HFFc6 (cell line): ENCODE measurements at regions not wholly inside any gene's neighbourhood (a gene's known extent, or its start where the extent isn't known, plus 50 kb on each side); places are given as distances from the start of the nearest gene placed in this dataset.
"Not testable (repeated sequence)": the region's sequence is repeated elsewhere in the genome, so short reads cannot be mapped to it uniquely, and the experiment has no call there.

Source experiments
- DNase-seq: peaks from one replicate; pipeline ENCODE4 v3.0.0-alpha.2; 2018
- H3K27ac Mint-ChIP-seq: 2 replicates; pipeline ENCODE4 v1.8.0; 2020; ENCODE audit warnings: mild to moderate bottlenecking, mixed read lengths
- H3K27me3 Mint-ChIP-seq: 2 replicates; pipeline ENCODE4 v1.8.0; 2021; ENCODE audit warnings: mild to moderate bottlenecking, moderate library complexity, mixed read lengths; ENCODE audit not compliant: insufficient read depth
- H3K36me3 Mint-ChIP-seq: 2 replicates; pipeline ENCODE4 v1.8.0; 2021; ENCODE audit warnings: low read depth, mixed read lengths
- H3K4me1 Mint-ChIP-seq: 2 replicates; pipeline ENCODE4 v1.8.0; 2020; ENCODE audit warnings: low read depth, mixed read lengths
- H3K4me3 Mint-ChIP-seq: 2 replicates; pipeline ENCODE4 v1.8.0; 2020; ENCODE audit warnings: mild to moderate bottlenecking, moderate library complexity, mixed read lengths
- H3K9me3 Mint-ChIP-seq: 2 replicates; pipeline ENCODE4 v1.8.0; 2020; ENCODE audit warnings: mild to moderate bottlenecking, mixed read lengths
- CTCF ChIP-seq: fragments of 200-600 bp; sonication (generic); IDR thresholded peaks from 2 replicates; pipeline ENCODE4 v1.5.0; 2021; ENCODE audit warnings: antibody characterized with exemption, mild to moderate bottlenecking

GRCh38 chr6:82622461-82622860 lies 258.8 kb downstream of the TPBG start:
- no peak for TF ChIP-seq CTCF
- Mint-ChIP-seq H3K4me1 (no peaks in the 10 kb centered on the region), H3K4me3 (no peak overlapping the region), H3K27ac (no peak overlapping the region), H3K27me3 (peaks cover 16% of the 10 kb centered on the region), H3K36me3 (no peaks in the 10 kb centered on the region), H3K9me3 (no peaks in the 10 kb centered on the region)
- no peak for DNase-seq

- H3K4me1 Mint-ChIP-seq, result no peaks in the 10 kb centered on the region
- DNase-seq, result no peak
- H3K36me3 Mint-ChIP-seq, result no peaks in the 10 kb centered on the region
- H3K27ac Mint-ChIP-seq, result no peak overlapping the region
- no peak overlapping the region for H3K4me3 Mint-ChIP-seq
- H3K9me3 Mint-ChIP-seq, result no peaks in the 10 kb centered on the region
- H3K27me3 Mint-ChIP-seq, result peaks cover 13% of the 10 kb centered on the region; the same call in 1 of the 2 replicates
- TF ChIP-seq CTCF, result no peak
Observed at GRCh38 chr6:82624251-82624650, 260.6 kb downstream of the TPBG start.

GRCh38 chr6:82626946-82627345 lies 263.3 kb downstream of the TPBG start:
- not testable (repeated sequence) for DNase-seq, H3K27ac Mint-ChIP-seq, H3K4me1 Mint-ChIP-seq, H3K4me3 Mint-ChIP-seq, H3K36me3 Mint-ChIP-seq, H3K9me3 Mint-ChIP-seq
- H3K27me3 Mint-ChIP-seq, result peaks cover 13% of the 10 kb centered on the region; the same call in 1 of the 2 replicates

- no peak for TF ChIP-seq CTCF
- peaks cover 10% of the 10 kb centered on the region for H3K27me3 Mint-ChIP-seq
- DNase-seq, result no peak
- no peak overlapping the region for H3K27ac Mint-ChIP-seq
- H3K4me3 Mint-ChIP-seq, result no peak overlapping the region
- no peaks in the 10 kb centered on the region for H3K9me3 Mint-ChIP-seq
- H3K36me3 Mint-ChIP-seq, result no peaks in the 10 kb centered on the region
- H3K4me1 Mint-ChIP-seq, result no peaks in the 10 kb centered on the region
Observed at GRCh38 chr6:82629921-82630320, 266.3 kb downstream of the TPBG start.

- no peak for TF ChIP-seq CTCF
- Mint-ChIP-seq H3K27ac (no peak overlapping the region), H3K27me3 (peaks cover 5% of the 10 kb centered on the region), H3K9me3 (peaks cover 4% of the 10 kb centered on the region; the same call in 1 of the 2 replicates), H3K4me1 (no peaks in the 10 kb centered on the region), H3K4me3 (no peak overlapping the region), H3K36me3 (no peaks in the 10 kb centered on the region)
- no peak for DNase-seq
Observed at GRCh38 chr6:82641677-82642076, 278.1 kb downstream of the TPBG start.

GRCh38 chr6:82645536-82646230 lies 282.1 kb downstream of the TPBG start:
- no peak for DNase-seq
- Mint-ChIP-seq H3K9me3 (no peaks in the 10 kb centered on the region), H3K27ac (no peak overlapping the region), H3K36me3 (no peaks in the 10 kb centered on the region), H3K27me3 (peaks cover 7% of the 10 kb centered on the region), H3K4me3 (no peak overlapping the region), H3K4me1 (no peaks in the 10 kb centered on the region)
- no peak for TF ChIP-seq CTCF
